ENCODE measurements at regions not wholly inside any gene's neighbourhood (a gene's known extent, or its start where the extent isn't known, plus 50 kb on each side); places are given as distances from the start of the nearest gene placed in this dataset.

GRCh38 chr6:148285205-148285604, 57.4 kb upstream of the SASH1 start:
- TF ChIP-seq NFIC (IDR thresholded peaks at IDR 0.05) (no peak), FOXM1 (IDR thresholded peaks at IDR 0.05; ENCODE audit: borderline replicate concordance, low read depth) (no peak), YY1 (IDR thresholded peaks at IDR 0.05; ENCODE audit: low read depth) (no peak), EP300 (IDR thresholded peaks at IDR 0.05; ENCODE audit: borderline replicate concordance) (no peak), RAD21 (IDR thresholded peaks at IDR 0.05; ENCODE audit: low read depth) (no peak), TAF1 (IDR thresholded peaks at IDR 0.05; ENCODE audit: low read depth) (no peak), REST (IDR thresholded peaks at IDR 0.05; ENCODE audit: low read depth) (no peak)

All from Ishikawa (cell line).